HFFc6 (cell line): ENCODE measurements at regions not wholly inside any gene's neighbourhood (a gene's known extent, or its start where the extent isn't known, plus 50 kb on each side); places are given as distances from the start of the nearest gene placed in this dataset.

Experiments
- DNase-seq: peaks from one replicate; pipeline ENCODE4 v3.0.0-alpha.2; 2018
- H3K27ac Mint-ChIP-seq: 2 replicates; pipeline ENCODE4 v1.8.0; 2020; ENCODE audit warnings: mild to moderate bottlenecking, mixed read lengths
- H3K27me3 Mint-ChIP-seq: 2 replicates; pipeline ENCODE4 v1.8.0; 2021; ENCODE audit warnings: mild to moderate bottlenecking, moderate library complexity, mixed read lengths; ENCODE audit not compliant: insufficient read depth
- H3K36me3 Mint-ChIP-seq: 2 replicates; pipeline ENCODE4 v1.8.0; 2021; ENCODE audit warnings: low read depth, mixed read lengths
- H3K4me1 Mint-ChIP-seq: 2 replicates; pipeline ENCODE4 v1.8.0; 2020; ENCODE audit warnings: low read depth, mixed read lengths
- H3K4me3 Mint-ChIP-seq: 2 replicates; pipeline ENCODE4 v1.8.0; 2020; ENCODE audit warnings: mild to moderate bottlenecking, moderate library complexity, mixed read lengths
- H3K9me3 Mint-ChIP-seq: 2 replicates; pipeline ENCODE4 v1.8.0; 2020; ENCODE audit warnings: mild to moderate bottlenecking, mixed read lengths
- CTCF ChIP-seq: fragments of 200-600 bp; sonication (generic); IDR thresholded peaks from 2 replicates; pipeline ENCODE4 v1.5.0; 2021; ENCODE audit warnings: antibody characterized with exemption, mild to moderate bottlenecking

GRCh38 chr17:5694551-5694950 lies 110.2 kb upstream of the NLRP1 start:
- Mint-ChIP-seq H3K4me3 (no peak overlapping the region), H3K4me1 (no peaks in the 10 kb centered on the region), H3K27me3 (peaks cover 39% of the 10 kb centered on the region), H3K27ac (no peak overlapping the region), H3K9me3 (peaks cover 7% of the 10 kb centered on the region; the same call in 1 of the 2 replicates), H3K36me3 (peaks cover 6% of the 10 kb centered on the region)
- no peak for TF ChIP-seq CTCF
- no peak for DNase-seq

GRCh38 chr17:5695480-5695879 lies 111.2 kb upstream of the NLRP1 start:
- Mint-ChIP-seq H3K9me3 (peaks cover 7% of the 10 kb centered on the region; the same call in 1 of the 2 replicates), H3K27me3 (peaks cover 37% of the 10 kb centered on the region), H3K27ac (no peak overlapping the region), H3K4me3 (no peak overlapping the region), H3K36me3 (peaks cover 6% of the 10 kb centered on the region), H3K4me1 (no peaks in the 10 kb centered on the region)
- TF ChIP-seq CTCF, result no peak
- DNase-seq, result no peak

GRCh38 chr17:5698959-5699358 lies 114.7 kb upstream of the NLRP1 start:
- Mint-ChIP-seq H3K4me3 (no peak overlapping the region), H3K36me3 (peaks cover 6% of the 10 kb centered on the region)

GRCh38 chr17:5699814-5700213 lies 115.5 kb upstream of the NLRP1 start:
- Mint-ChIP-seq H3K9me3 (peaks cover 7% of the 10 kb centered on the region; the same call in 1 of the 2 replicates), H3K27me3 (peaks cover 42% of the 10 kb centered on the region), H3K4me1 (no peaks in the 10 kb centered on the region), H3K36me3 (peaks cover 6% of the 10 kb centered on the region), H3K27ac (no peak overlapping the region), H3K4me3 (no peak overlapping the region)
- TF ChIP-seq CTCF, result no peak
- DNase-seq, result no peak

More at GRCh38 chr17:5698959-5699358, 114.7 kb upstream of the NLRP1 start:
- H3K27ac Mint-ChIP-seq, result no peak overlapping the region
- no peak for DNase-seq
- no peak for TF ChIP-seq CTCF
- no peaks in the 10 kb centered on the region for H3K4me1 Mint-ChIP-seq
- H3K9me3 Mint-ChIP-seq, result peaks cover 7% of the 10 kb centered on the region; the same call in 1 of the 2 replicates
- peaks cover 47% of the 10 kb centered on the region for H3K27me3 Mint-ChIP-seq

- Mint-ChIP-seq H3K27ac (no peak overlapping the region), H3K27me3 (peaks cover 36% of the 10 kb centered on the region), H3K4me1 (no peaks in the 10 kb centered on the region), H3K36me3 (peaks cover 6% of the 10 kb centered on the region), H3K9me3 (peaks cover 7% of the 10 kb centered on the region; the same call in 1 of the 2 replicates), H3K4me3 (no peak overlapping the region)
- no peak for DNase-seq
- no peak for TF ChIP-seq CTCF
Observed at GRCh38 chr17:5700745-5701144, 116.4 kb upstream of the NLRP1 start.

GRCh38 chr17:5701381-5701780 lies 117.1 kb upstream of the NLRP1 start:
- Mint-ChIP-seq H3K27ac (no peak overlapping the region), H3K4me1 (no peaks in the 10 kb centered on the region), H3K4me3 (no peak overlapping the region), H3K27me3 (peaks cover 37% of the 10 kb centered on the region), H3K9me3 (peaks cover 7% of the 10 kb centered on the region; the same call in 1 of the 2 replicates), H3K36me3 (peaks cover 6% of the 10 kb centered on the region)
- TF ChIP-seq CTCF, result no peak
- no peak for DNase-seq
